A673 (cell line): ENCODE measurements at regions not wholly inside any gene's neighbourhood (a gene's known extent, or its start where the extent isn't known, plus 50 kb on each side); places are given as distances from the start of the nearest gene placed in this dataset.

ENCODE experiments used
- EZH2 ChIP-seq: fragments of 200-600 bp; sonication (generic); IDR thresholded peaks from 2 replicates; pipeline ENCODE4 v1.6.1; 2017; ENCODE audit warnings: borderline replicate concordance, low read depth, mild to moderate bottlenecking, mixed read lengths, antibody characterized with exemption, low read length; ENCODE audit not compliant: poor library complexity, severe bottlenecking
- TF ChIP-seq, protein P1 (sequence below): fragments of 300-800, 200-600 bp; sonication (generic); conservative IDR thresholded peaks from 2 replicates; pipeline ENCODE4 v1.5.1; 2017; ENCODE audit warnings: low read depth, mild to moderate bottlenecking, antibody characterized with exemption, low read length, moderate library complexity, mixed read lengths

DNA sequence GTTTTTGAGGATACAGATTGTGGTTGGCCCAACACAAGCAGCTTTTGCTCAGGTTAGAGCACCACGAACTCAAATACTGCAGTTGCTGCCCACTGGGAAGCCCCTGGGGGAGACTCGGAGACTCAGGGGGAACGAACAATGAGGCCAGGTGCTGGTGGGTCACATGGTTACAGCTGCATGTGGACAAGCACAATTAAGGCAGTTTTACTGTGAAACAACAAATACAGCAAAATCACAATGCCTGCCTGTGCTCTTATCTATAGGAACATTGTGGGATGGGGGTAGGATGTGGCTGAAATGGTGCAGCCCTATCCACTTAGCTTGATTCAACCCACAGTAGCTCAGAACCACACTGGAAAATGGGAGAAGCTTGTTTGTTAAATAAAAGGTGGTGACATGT is 119.7 kb upstream of the SPATA13 start:
- TF ChIP-seq, protein P1, sequence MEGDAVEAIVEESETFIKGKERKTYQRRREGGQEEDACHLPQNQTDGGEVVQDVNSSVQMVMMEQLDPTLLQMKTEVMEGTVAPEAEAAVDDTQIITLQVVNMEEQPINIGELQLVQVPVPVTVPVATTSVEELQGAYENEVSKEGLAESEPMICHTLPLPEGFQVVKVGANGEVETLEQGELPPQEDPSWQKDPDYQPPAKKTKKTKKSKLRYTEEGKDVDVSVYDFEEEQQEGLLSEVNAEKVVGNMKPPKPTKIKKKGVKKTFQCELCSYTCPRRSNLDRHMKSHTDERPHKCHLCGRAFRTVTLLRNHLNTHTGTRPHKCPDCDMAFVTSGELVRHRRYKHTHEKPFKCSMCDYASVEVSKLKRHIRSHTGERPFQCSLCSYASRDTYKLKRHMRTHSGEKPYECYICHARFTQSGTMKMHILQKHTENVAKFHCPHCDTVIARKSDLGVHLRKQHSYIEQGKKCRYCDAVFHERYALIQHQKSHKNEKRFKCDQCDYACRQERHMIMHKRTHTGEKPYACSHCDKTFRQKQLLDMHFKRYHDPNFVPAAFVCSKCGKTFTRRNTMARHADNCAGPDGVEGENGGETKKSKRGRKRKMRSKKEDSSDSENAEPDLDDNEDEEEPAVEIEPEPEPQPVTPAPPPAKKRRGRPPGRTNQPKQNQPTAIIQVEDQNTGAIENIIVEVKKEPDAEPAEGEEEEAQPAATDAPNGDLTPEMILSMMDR: no peak
- no peak for TF ChIP-seq EZH2
